NCI-H2171 treated with DMSO at 0.1 percent for 48 hours (cell line): ENCODE measurements at regions not wholly inside any gene's neighbourhood (a gene's known extent, or its start where the extent isn't known, plus 50 kb on each side); places are given as distances from the start of the nearest gene placed in this dataset.

Experiments
- DNase-seq: peaks from one replicate; lab custom pipeline; 2025; lab: John Stamatoyannopoulos, UW

DNA sequence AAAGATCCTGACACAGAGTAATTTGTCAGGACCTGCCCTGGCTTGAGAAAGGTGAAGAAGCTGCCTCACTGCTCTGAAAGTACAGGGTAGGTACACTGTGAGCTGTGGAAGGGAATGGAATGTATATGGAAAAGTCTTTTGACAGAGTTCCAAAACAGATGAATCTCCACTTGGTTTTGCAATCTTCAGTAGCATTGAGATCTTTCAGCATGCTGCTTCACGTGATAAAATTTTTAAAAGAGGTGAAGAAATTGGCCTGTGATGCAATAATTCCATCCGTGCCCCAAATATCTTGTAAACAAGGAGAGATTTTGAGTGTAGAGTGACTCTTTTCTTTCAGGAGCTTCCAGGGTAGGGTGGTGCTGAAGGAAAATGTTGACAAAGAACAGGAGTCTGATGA lies 123.1 kb downstream of the OSR1 start:
- DNase-seq: no peak

DNA sequence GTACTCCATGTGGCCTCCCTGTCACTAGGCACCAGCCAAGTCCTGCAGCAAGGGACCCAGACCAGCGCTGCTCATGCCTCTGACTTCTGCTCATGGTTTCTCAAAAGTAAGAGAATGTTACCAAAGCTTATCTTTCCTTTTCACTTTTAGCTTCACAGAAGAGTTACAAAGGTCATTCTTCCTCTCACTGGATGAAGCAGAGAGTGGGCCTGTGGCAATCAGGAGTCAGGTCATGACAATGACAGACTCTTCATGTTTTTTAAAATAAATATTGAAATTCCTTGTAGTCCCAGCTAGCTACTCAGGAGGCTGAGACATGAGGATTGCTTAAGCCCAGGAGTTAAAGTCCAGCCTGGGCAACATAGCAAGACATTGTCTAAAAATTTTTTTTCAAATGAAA lies 126.1 kb downstream of the OSR1 start:
- no peak for DNase-seq

DNA sequence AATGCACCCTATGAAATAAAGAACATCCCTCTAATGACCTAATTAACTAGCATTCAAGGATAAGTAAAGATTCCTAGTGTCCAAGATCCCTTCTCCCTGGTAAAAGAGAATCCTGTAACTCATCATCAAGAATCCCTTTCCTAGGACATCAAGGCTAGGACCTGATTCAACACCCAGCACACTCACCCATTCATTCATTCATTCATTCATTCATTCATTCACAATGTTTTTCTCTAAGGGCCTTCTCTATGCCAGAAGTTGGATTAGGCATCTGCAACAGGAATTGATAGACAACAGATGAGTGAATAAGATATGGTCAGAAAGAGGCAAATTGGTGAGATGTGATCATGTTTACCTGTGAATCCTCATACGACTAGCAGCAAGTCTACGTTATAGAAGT lies 126.8 kb downstream of the OSR1 start:
- DNase-seq: no peak

DNA sequence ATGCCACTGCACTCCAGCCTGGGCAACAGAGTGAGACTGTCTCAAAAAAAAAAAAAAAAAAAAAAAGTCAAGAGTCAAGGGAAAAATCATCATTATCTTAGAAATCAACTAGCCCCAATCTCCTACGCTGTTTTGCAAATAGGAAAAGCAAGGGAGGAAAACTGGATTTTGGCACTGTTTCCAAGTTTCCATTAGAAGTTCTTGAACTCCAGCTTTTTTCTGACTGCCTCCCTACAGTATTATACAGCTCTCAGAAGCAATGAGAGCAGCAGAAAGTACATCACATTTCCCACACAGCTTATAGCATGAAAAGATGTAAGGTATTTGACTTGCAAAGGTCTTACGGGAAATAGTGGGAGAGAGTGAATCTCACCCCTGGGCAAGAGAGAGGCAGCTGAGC lies 127.8 kb downstream of the OSR1 start:
- DNase-seq: no peak

DNA sequence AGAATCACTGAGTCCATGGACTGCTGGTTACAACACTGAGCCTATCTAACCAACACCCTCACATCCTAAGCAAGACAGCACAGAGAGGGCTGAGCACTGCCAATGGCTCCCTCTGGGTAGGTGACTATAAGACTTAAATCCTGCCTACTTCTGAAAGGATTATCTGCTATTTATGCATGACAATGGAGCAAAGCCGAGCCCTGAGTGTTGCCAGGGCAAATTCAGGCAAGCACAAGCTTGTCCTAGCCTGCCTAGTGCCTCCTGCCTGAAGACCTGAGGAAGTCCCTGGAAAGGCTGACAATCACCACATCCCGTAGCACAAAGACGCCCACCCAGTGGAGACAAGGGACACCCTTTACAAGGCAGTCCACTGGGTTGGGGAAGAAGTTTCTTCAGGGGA lies 129.7 kb downstream of the OSR1 start:
- DNase-seq: peak; percentile 88

DNA sequence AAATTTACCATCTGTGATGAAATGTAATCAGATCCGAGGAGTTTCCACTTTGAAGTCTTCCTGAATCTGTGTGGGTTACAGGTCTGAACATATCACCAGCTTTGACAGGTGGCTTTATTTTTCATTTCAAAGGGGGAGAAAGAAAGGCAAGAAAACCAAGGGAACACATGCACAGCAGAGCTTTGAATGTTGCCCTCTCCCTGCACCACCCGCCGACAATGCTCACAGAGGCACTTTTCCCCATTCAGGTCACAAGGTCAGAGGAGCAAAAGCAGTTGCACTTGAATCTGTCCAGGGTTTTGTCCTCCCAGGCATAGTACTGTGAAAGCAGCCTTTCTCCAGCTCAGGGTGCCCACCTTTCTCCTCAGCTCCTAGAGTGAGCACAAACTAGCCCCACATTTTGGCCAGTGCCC lies 130.2 kb downstream of the OSR1 start:
- DNase-seq: peak; percentile 99

DNA sequence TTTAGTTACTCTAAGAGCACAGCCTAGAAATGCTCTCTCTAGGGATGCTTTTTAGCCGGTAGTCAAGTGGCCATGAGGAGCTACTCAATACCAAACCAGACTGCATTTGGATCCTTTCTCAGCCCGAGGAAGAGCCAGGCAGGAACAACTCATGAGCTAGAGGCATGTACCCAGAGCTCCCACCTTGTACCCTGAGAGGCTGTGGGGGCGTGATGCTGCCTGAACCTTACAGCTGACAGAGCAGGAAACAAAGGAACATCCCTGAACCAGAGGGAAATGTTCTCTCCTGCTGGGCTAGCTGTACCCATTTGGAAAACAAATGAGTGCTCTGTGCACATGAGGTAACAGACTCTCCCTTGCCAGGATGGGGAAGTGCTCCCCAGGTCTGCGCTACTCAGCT lies 131.6 kb downstream of the OSR1 start:
- no peak for DNase-seq

DNA sequence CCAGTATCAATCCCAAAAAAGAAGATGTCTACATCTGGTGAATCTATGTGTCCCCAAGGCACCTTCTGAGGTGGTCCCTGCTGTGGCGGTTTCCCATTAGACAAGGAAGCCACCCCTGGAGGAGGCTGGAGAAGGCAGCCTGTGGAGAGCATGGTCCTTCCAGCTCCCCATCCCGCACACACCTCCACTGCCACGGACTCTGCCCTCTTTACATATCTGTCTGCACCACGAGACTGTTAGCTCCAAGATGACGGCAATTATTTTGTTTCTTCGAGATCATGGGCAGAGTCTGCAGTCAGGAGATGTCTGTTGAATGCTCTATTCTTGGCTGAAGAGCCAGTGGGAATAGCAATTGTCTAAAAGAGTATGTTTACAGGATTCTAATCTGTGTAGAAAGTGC lies 132.0 kb downstream of the OSR1 start:
- no peak for DNase-seq

DNA sequence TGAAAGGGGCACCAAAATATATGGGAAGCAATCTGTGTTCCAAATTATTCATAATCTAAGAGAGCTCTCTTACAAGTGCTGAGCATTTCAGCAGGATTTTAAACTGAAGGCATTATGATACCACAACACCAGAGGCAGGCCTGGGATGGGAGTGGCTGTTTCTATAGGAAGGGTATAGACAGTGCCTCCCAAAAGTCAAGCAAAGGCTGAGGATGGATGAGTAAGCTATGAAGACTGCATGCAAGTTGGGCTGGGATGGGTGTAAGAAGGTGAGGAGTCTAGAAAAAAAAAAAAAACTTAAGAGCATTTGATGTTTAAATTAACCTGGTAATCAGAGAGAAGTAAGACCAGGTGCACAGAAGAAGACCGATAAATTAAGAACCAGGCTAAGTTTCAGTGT lies 132.5 kb downstream of the OSR1 start:
- DNase-seq: no peak

DNA sequence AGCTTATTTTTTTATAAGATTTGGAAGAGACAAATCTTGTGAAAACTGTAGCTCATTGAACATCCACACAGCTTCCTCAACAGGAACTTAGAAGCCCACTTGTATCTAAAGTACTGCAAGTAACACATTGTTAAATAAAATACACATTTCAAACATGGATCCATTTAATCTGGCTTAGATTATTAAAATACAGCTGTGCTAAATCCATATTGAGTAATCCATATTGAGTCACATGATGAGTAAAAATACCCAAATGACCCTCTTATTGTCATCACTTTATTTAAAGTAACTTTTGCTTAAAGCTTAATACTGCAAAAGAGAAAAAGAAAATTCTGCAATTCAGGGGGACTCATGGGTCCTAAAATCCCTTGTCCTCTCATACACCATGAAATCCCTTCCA lies 133.3 kb downstream of the OSR1 start:
- no peak for DNase-seq

DNA sequence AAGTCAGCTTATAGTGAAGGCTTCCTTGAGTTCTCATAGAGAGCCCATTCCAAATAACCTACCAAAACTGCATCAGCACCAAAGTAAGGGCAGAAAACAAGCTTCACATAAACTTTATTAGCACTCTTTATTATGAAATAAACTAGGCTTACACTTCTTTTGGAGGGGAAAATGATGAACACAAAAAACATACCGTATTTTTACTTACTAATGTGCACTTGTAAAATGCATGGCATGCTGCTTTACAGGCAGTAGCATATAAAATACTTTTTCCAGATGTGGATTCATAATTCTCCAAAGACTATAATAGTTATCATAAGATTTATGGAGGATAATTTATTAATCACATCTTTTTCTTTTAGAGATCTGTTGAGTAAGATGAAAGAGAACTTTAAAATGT lies 133.9 kb downstream of the OSR1 start:
- DNase-seq: no peak

DNA sequence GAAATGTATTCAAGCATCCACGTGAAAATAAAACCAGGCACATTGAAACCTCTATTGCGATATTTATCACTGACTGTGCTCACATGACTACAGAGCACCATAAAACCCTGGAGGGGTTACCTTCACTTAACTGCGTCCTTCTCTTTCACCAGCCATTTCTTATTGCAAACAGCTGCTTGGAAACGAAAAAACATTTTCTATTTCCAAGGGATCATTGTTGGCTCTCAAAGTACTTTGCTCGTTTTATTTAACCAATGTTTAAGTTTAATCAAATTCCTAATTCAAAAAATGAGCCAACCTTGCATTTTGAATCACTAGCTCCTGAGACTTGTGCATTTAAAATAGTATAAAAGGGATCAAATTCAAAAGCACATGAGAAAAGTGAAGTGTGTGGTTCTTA lies 134.4 kb downstream of the OSR1 start:
- DNase-seq: no peak

DNA sequence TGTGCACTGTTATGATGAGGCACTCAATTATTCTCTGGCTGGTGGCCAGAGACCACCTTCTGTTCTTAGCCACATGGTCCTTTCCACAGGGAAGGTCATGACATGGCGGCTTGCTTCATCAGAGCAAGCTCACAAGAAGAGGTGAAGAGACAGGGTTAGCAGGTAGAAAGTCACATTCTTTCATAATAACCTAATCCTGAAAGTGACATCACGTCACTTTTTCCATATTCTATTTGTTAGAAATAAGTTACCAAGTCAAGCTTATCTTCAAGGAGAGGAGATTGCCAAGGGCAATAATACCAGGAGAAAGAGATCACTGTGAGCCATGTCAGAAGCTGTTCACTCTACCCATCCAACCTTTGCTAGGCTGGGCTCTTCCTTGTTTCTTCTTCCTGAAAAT lies 139.4 kb downstream of the OSR1 start:
- DNase-seq: peak; percentile 81

DNA sequence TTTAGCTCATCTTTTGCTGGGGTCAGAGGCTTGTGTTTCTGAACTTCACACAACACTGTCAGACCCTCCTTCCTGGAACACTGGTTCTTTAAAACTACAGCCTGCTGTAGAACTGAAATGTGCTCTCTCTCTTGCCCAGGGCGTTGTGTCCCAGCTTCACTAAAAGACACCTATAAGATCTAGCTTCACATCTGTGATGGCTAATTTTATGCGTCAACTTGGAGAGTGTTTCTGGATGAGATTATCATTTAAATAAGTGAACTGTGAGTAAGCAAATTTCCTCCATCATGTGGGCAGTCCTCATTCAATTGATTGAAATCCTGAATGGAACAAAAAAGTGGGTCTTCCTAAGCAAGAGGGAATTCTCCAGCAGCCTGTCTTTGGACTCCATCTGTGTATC lies 140.3 kb downstream of the OSR1 start:
- DNase-seq: no peak

DNA sequence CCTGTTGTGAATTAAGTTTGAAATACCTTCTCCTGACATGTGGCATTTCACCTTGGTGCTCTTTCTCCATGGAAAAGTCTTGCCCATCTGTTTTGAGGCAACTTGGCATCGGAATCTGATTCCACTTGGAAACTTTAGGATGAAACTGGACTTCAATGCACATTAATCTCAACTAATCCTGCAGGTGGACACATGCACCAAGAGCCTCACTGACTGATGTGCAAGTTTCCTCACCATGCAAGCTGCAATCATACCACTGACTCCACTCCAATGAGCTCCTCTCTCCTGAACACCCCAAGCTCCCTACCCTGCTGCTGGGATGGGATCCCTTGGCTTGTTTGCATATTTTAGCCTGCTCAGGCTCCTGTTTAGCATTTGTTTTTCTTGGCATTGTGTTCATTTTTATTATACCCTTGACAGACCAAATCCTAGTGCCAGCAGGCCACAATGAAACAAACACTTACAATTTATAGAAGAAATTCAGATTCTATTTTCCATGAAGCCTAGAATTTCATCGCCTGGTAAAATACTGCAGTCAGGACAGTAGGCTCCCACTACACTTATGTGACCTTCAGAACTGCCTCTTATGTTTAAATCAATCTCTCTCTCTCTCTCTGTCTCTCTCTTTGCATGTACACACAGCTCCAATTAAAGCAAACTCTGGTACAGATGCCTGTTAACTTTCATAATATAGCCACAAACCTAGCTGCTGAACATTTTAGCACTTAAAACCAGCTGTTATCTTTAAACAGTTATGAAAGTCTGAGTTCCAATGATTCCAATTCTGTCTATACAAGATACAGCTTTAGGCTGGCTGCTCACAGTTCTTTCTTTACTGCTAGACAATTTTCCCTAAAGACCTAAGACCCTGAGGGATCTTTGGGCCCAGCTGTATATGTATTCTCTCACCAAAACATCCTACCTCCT lies 141.5 kb downstream of the OSR1 start:
- DNase-seq: no peak

DNA sequence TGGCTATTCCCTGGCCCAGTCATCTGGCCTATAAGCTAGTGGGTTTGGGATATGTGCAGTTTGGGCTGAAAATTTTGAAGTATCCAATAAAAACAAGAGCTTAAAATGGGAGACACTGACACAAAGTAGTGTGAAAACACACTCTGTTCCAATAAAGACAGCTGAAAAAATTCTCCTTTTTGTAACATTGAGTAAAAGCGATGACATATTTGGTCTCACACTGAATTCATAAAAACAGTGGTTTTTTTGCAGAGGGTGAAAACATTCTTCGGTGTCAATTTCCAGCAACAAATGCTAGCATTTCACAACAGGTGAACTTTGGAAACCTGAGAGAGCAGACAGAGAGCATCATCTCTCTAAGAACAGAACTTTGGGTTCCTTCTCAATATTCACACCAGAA lies 142.2 kb downstream of the OSR1 start:
- no peak for DNase-seq

DNA sequence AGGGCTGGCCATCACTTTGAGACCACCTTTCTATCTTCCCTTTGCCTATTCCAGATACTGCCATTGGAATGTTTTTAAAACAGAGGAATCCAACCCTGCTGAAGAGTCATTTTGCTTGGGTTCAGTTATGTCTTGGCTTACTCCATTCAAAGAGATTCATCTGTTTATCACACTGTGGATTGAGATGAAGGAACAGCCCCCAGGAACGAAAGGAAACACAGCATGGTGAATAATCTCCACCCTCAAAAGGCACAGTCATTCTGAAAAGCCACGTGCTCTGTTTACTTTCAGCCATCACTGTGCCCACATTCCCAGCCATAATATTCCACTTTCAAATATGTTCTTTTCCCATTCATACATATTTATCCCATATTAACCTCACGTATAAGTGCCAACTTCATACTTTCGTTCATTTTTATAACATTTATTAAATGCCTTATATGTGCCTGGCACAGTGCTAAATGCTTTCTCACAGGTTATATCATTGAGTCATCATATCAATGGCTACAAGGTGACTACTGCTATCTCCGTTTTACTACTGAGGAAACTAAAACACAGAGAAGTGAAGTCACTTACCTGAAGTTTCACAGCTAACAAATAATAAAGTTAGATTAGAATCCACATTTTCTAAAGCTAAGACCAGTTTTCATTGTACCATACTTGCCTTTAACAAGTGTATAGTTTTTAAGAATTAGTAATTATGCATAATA lies 143.6 kb downstream of the OSR1 start:
- no peak for DNase-seq

DNA sequence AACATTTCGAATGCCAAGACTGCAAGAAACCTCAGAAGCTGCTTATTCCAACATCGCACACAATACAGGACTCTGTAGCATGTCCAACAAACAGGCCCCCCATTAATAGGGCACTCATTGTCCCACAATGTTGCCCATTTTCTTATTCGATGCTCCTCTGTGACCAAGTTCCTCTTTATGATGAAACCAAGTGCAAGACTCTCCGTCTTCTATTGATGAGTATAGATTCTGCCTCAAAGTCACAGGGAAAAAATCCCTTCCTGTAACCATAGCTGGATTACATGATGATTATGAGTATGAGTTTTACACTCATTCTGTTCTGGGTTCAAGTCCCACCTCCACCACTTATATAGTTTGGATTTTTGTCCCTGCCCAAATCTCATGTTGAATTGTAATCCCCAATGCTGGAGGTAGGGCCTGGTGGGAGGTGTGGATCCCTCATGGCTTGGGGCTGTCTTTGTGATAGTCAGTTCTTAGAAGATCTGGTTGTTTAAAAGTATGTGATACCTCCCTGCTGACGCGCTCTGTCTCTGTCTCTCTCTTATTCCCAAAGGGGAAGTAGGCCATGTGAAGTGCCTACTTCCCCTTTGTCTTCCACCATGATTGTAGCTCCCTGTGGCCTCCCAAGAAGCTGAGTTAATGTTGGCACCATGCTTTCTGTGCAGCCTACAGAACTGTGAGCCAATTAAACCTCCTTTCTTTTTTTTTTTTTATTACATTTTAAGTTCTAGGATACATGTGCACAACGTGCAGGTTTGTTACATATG lies 148.7 kb downstream of the OSR1 start:
- DNase-seq: no peak

DNA sequence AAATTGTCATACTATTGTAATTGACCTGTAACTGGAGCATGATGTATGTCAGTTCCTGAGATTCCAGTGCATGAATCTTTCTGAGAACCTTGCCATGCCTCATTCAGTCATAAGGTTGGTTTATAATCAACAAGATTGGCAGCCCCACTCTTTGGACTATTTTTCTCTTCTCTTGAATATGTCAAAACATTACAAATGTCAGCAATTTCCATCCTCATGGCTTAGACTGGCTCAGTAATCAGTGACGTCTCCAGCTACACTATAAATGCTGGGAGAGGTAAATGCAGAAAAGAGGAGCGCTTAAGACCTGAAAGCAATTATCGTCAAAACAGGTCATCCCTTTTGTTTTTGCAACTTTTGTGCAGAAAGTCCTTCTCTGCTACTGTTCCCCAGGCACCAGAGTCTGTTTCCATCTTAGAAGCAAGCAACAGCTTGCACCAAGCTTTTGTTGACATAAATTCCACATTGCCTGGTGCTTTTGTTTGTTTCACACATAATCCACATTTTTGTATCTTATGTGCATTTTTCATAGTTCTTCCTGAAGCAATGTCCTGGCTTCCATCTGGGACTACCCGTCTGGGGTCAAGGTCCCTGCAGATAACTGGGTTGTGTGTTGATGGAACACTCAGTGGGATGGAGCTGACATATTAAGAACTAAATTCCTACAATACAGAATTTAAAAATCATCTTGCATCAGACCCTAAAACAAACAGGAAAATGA lies 149.8 kb downstream of the OSR1 start:
- no peak for DNase-seq

DNA sequence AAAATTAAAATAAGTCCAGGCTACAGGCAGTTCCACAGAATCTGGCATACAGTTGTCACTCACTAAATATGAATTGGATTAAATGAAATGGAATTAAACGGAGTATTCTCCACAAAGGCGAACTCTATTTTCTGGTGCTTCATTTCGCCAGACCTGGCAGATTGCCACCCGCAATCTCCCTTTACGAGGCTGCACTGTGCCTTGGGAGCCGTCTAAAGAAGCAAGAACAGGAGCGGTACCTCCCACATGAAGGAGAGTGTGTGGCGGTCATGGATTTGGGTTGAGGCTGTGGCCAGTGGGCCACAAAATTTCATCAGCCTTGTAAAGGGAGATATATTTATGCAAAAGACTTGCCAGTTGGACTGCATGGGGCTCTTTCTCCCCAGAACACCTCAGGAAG lies 151.0 kb downstream of the OSR1 start:
- peak; percentile 54 for DNase-seq

DNA sequence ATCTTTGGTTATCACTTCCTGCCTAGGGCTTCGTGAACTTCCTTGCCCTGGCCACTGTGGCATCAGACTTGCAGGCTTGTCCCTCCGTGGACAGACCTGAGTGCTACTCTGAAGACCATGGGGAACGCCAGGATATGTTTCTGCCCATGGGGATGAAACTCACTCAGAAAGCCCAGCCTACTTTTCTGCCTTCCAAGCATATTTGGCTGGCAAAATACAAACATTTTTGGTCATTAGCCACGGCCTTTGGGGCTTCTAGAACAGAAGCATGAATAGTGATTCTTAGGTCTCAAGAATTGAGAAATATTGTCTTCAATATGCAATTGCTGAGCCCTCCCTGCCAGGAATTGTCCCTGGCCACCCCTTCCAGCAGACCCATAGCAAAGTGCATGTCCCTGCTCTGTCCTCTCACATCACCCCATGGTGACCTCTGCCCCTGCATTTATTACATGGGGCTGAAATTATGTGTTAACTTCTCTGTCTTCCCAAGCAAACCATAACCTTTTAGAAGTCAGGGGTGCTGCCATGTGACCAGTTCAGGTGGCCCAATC lies 152.4 kb downstream of the OSR1 start:
- no peak for DNase-seq

DNA sequence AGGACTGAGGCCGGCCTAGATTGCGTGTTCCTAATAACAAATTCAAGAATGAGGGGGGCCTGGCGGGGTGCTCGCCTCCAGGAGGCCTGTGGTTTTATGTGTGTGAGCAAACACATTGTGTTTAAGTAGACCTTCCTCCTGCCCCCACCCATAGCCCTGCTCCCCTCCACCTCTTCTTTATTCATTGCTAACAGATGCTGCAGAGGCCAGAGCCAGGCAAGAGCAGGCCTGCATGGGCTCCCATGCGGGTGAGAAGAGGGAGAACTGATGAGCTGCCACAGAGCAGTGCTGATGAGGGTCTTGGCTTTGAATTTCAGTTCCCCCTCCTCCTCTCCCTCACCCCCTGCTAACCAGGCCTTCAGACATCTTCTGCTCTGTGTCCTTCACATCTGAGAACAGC lies 154.6 kb downstream of the OSR1 start:
- peak; percentile 22 for DNase-seq
